Cardiac muscle cell (in vitro differentiated cells and primary cell): ENCODE measurements at regions not wholly inside any gene's neighbourhood (a gene's known extent, or its start where the extent isn't known, plus 50 kb on each side); places are given as distances from the start of the nearest gene placed in this dataset.
A peak's percentile ranks its signal among the peaks of the same experiment; 100 is the strongest.

Source experiments
- DNase-seq, 2 donors: peaks; one replicate each; pipeline versions ENCODE4 v3.0.0 to v3.0.0-alpha.2; 2010 to 2017; ENCODE audit warnings: low read depth in 1 of 2, low spot score in 1 of 2
- H3K27ac ChIP-seq: fragments of 200-600 bp; sonication (generic); 2 replicates; pipeline ENCODE4 v1.5.1; 2016
- H3K27me3 ChIP-seq: fragments of 200-600 bp; sonication (generic); 2 replicates; pipeline ENCODE4 v1.6.0; 2016; ENCODE audit warnings: control low read depth
- H3K36me3 ChIP-seq: fragments of 200-600 bp; sonication (generic); 2 replicates; pipeline ENCODE4 v1.5.1; 2016; ENCODE audit warnings: control low read depth
- H3K4me1 ChIP-seq: fragments of 200-600 bp; sonication (generic); 2 replicates; pipeline ENCODE4 v1.8.1; 2017; ENCODE audit warnings: low read depth, mild to moderate bottlenecking, mixed run types
- H3K4me3 ChIP-seq: fragments of 200-600 bp; sonication (generic); 2 replicates; pipeline ENCODE4 v1.5.1; 2016; ENCODE audit warnings: mild to moderate bottlenecking
- H3K9me3 ChIP-seq: fragments of 200-600 bp; sonication (generic); 2 replicates; pipeline ENCODE4 v1.5.1; 2017; ENCODE audit warnings: low read depth, mild to moderate bottlenecking, control low read depth
- TF ChIP-seq, protein P1 (sequence below): IDR thresholded peaks from 2 replicates; pipeline ENCODE4 v1.5.1; 2012; ENCODE audit warnings: low read depth, mild to moderate bottlenecking, low read length

GRCh38 chr5:44881266-44881665, 72.5 kb downstream of the MRPS30 start:
- Histone ChIP-seq H3K27ac (peak overlapping the region; percentile 68), H3K4me3 (no peak overlapping the region)

GRCh38 chr5:44884036-44884435, 75.3 kb downstream of the MRPS30 start:
- Histone ChIP-seq H3K4me1 (peaks cover 19% of the 10 kb centered on the region), H3K27ac (no peak overlapping the region), H3K36me3 (no peaks in the 10 kb centered on the region), H3K4me3 (no peak overlapping the region), H3K9me3 (no peaks in the 10 kb centered on the region), H3K27me3 (no peaks in the 10 kb centered on the region)
- DNase-seq: no peak
- TF ChIP-seq, protein P1, sequence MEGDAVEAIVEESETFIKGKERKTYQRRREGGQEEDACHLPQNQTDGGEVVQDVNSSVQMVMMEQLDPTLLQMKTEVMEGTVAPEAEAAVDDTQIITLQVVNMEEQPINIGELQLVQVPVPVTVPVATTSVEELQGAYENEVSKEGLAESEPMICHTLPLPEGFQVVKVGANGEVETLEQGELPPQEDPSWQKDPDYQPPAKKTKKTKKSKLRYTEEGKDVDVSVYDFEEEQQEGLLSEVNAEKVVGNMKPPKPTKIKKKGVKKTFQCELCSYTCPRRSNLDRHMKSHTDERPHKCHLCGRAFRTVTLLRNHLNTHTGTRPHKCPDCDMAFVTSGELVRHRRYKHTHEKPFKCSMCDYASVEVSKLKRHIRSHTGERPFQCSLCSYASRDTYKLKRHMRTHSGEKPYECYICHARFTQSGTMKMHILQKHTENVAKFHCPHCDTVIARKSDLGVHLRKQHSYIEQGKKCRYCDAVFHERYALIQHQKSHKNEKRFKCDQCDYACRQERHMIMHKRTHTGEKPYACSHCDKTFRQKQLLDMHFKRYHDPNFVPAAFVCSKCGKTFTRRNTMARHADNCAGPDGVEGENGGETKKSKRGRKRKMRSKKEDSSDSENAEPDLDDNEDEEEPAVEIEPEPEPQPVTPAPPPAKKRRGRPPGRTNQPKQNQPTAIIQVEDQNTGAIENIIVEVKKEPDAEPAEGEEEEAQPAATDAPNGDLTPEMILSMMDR: no peak

More at GRCh38 chr5:44881266-44881665, 72.5 kb downstream of the MRPS30 start:
- no peaks in the 10 kb centered on the region for H3K27me3 ChIP-seq
- H3K9me3 ChIP-seq: no peaks in the 10 kb centered on the region
- H3K4me1 ChIP-seq: peaks cover 21% of the 10 kb centered on the region
- no peaks in the 10 kb centered on the region for H3K36me3 ChIP-seq
- no peak for DNase-seq
- TF ChIP-seq, protein P1: no peak

- DNase-seq: no peak
- Histone ChIP-seq H3K36me3 (no peaks in the 10 kb centered on the region), H3K9me3 (no peaks in the 10 kb centered on the region), H3K27ac (no peak overlapping the region), H3K4me1 (peaks cover under 1% of the 10 kb centered on the region), H3K27me3 (no peaks in the 10 kb centered on the region), H3K4me3 (no peak overlapping the region)
- TF ChIP-seq, protein P1: no peak
Observed at GRCh38 chr5:44885903-44886302, 77.2 kb downstream of the MRPS30 start.

DNA sequence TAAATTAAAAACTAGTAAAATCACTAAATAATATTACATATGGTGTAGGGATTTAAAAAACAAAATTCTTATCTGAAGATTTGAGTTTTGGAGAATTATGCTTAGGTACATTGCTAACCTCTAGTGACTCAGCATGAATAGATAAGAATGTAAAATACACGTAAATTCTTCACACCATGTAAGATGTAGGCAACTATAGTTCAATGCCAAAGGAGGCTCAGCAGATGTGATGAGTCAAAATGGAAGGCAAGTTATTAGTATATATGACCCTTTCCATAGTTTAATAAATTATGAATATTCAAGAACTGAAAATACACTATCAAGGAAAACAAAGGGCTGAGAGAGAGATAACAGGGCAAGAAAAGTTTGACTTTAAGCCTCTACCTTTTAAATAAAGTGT, 79.0 kb downstream of the MRPS30 start:
- Histone ChIP-seq H3K9me3 (no peaks in the 10 kb centered on the region), H3K4me1 (no peaks in the 10 kb centered on the region), H3K27me3 (no peaks in the 10 kb centered on the region), H3K36me3 (no peaks in the 10 kb centered on the region), H3K4me3 (no peak overlapping the region), H3K27ac (no peak overlapping the region)
- no peak for DNase-seq
- TF ChIP-seq, protein P1: no peak

- Histone ChIP-seq H3K27ac (no peak overlapping the region), H3K27me3 (no peaks in the 10 kb centered on the region), H3K4me3 (no peak overlapping the region)
Observed at GRCh38 chr5:44888435-44888834, 79.7 kb downstream of the MRPS30 start.

More at GRCh38 chr5:44888435-44888834, 79.7 kb downstream of the MRPS30 start:
- H3K36me3 ChIP-seq: no peaks in the 10 kb centered on the region
- TF ChIP-seq, protein P1: no peak
- H3K4me1 ChIP-seq: no peaks in the 10 kb centered on the region
- no peak for DNase-seq
- no peaks in the 10 kb centered on the region for H3K9me3 ChIP-seq
